ENCODE measurements at regions not wholly inside any gene's neighbourhood (a gene's known extent, or its start where the extent isn't known, plus 50 kb on each side); places are given as distances from the start of the nearest gene placed in this dataset.
A peak's percentile ranks its signal among the peaks of the same experiment; 100 is the strongest.

DNA sequence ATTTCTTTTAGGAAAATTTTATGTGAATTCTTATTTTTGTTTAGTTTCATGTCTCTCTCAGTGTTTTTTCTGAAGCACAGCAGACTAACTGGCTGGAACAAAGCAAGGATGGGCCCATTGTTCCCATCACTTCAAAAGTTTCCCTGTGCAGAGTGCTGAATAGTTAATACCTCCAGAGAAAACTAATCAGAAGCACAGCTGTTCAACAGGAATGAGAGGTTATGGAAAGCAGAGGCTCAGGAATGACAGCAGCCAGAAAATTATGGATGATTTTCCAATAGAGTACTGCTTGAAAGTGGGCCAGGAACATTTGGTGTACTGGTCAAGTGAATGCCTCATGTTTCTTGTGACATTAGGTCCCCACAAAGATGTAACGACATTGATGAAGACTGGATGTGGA lies 173.0 kb upstream of the TARS1 start:
- TF ChIP-seq POLR2A (IDR thresholded peaks at IDR 0.05; ENCODE audit: low read depth, low read length), result no peak
- FAIRE-seq (no peak), DNase-seq (ENCODE audit: insufficient read length) (no peak)

- DNase-seq (ENCODE audit: insufficient read length) (no peak), FAIRE-seq (no peak)
- no peak for TF ChIP-seq POLR2AphosphoS5 (IDR thresholded peaks at IDR 0.05; ENCODE audit: low read depth, low read length)
- no peak for TF ChIP-seq TAF1 (IDR thresholded peaks at IDR 0.05; ENCODE audit: borderline replicate concordance, low read depth, low read length)
- TF ChIP-seq POLR2A (IDR thresholded peaks at IDR 0.05; ENCODE audit: low read depth, low read length), result no peak
Measured at GRCh38 chr5:33268374-33268773, 172.4 kb upstream of the TARS1 start.

GRCh38 chr5:33270671-33271070 lies 170.1 kb upstream of the TARS1 start:
- DNase-seq (ENCODE audit: insufficient read length), result no peak
- no peak for TF ChIP-seq POLR2AphosphoS5 (IDR thresholded peaks at IDR 0.05; ENCODE audit: low read depth, low read length)
- TF ChIP-seq POLR2A (IDR thresholded peaks at IDR 0.05; ENCODE audit: low read depth, low read length), result no peak
- no peak for TF ChIP-seq TAF1 (IDR thresholded peaks at IDR 0.05; ENCODE audit: borderline replicate concordance, low read depth, low read length)
- FAIRE-seq, result no peak

GRCh38 chr5:33271606-33272005 lies 169.2 kb upstream of the TARS1 start:
- TF ChIP-seq POLR2A (IDR thresholded peaks at IDR 0.05; ENCODE audit: low read depth, low read length) (no peak), TAF1 (IDR thresholded peaks at IDR 0.05; ENCODE audit: borderline replicate concordance, low read depth, low read length) (no peak), POLR2AphosphoS5 (IDR thresholded peaks at IDR 0.05; ENCODE audit: low read depth, low read length) (no peak)
- DNase-seq (ENCODE audit: insufficient read length) (no peak), FAIRE-seq (no peak)

DNA sequence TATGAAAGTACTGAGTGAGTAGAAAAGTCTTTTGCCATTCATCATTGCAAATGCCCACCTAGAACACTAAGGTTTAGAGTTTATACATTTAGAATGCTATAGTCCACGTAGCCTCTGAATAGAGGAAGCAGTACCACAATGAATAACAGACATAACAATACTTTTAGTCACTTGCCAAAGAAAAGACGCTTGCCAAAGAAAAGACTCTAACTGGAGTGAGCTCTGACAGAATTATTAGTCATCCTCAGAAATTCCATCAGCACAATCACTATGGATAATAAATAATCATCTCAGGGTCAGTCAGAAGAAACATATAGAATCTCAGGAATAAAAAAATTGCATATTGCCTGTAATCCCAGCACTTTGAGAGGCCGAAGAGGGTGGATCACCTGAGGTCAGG lies 168.5 kb upstream of the TARS1 start:
- FAIRE-seq, result no peak
- TF ChIP-seq TAF1 (IDR thresholded peaks at IDR 0.05; ENCODE audit: borderline replicate concordance, low read depth, low read length), result no peak
- no peak for TF ChIP-seq POLR2AphosphoS5 (IDR thresholded peaks at IDR 0.05; ENCODE audit: low read depth, low read length)
- no peak for TF ChIP-seq POLR2A (IDR thresholded peaks at IDR 0.05; ENCODE audit: low read depth, low read length)
- no peak for DNase-seq (ENCODE audit: insufficient read length)

DNA sequence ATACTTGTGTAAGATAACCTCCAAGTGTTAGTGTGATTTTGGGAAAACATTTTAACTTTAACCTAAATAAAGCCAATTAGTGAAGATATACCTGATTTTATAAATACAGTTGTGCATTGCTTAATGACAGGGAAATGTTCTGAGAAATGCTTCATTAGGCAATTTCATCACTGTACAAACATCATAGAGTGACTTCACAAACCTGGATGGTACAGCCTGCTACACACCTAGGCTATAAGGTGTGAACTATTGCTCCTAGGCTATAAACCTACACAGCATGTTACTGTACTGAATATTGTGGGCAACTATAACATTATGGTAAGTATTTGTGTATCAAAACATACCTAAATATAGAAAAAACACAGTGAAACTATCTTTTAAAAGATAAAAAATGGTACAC lies 166.8 kb upstream of the TARS1 start:
- DNase-seq (ENCODE audit: insufficient read length) (no peak), FAIRE-seq (peak; percentile 51)
- no peak for TF ChIP-seq POLR2AphosphoS5 (IDR thresholded peaks at IDR 0.05; ENCODE audit: low read depth, low read length)
- TF ChIP-seq TAF1 (IDR thresholded peaks at IDR 0.05; ENCODE audit: borderline replicate concordance, low read depth, low read length), result no peak
- TF ChIP-seq POLR2A (IDR thresholded peaks at IDR 0.05; ENCODE audit: low read depth, low read length), result no peak

DNA sequence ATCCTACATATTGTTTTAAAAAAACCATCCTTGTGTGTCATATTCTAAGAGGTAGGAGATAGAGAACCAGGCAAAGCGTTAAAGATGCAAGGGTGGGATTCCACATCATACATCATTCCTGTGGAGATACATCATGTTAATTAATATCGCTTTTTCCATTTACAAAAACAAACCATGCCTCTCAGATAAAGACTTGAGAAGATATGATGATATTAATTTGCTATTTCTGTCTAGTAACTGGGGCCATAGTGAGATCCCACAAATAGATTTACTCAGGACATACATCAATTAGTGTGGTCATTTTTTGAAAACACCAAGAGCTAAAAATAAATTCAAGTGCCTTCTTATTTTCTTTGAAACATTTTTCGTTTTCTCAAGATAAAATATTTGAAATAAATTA lies 165.4 kb upstream of the TARS1 start:
- no peak for FAIRE-seq
- no peak for TF ChIP-seq POLR2A (IDR thresholded peaks at IDR 0.05; ENCODE audit: low read depth, low read length)
- TF ChIP-seq POLR2AphosphoS5 (IDR thresholded peaks at IDR 0.05; ENCODE audit: low read depth, low read length), result no peak
- no peak for DNase-seq (ENCODE audit: insufficient read length)

DNA sequence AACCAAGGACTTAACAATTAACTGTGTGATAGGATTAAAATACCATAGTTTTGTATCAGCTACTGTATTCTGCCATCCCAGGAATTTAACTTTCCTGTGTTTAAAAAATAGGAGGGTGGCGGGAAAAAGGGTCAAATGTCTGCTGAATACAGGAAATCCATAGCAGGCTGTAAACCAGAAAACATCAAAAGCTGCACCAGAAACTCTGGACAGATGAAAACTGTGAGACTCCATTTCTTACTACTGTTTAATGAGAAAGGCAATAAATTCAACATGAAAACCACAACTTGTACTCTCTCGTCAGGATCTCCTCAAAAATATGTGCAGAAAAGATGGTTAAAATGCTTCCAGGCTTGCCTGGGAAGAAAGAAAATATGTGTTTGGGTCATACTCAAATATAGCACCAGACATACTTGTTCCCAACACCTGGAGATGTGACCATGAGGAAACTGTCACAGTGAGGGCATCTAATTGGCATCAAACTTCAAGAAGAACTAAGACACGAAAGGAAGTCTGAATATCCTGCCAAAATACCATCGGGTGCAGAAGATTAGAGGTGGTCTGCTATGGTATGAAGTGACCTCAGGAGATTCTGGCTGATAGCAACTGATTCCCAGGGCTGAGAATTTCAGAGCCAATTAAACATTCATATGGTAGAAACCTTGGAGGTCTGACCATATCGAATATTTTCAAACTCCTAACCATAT lies 164.7 kb upstream of the TARS1 start:
- FAIRE-seq, result no peak
- DNase-seq (ENCODE audit: insufficient read length), result no peak
- no peak for TF ChIP-seq POLR2A (IDR thresholded peaks at IDR 0.05; ENCODE audit: low read depth, low read length)
- no peak for TF ChIP-seq TAF1 (IDR thresholded peaks at IDR 0.05; ENCODE audit: borderline replicate concordance, low read depth, low read length)
- TF ChIP-seq POLR2AphosphoS5 (IDR thresholded peaks at IDR 0.05; ENCODE audit: low read depth, low read length), result no peak

GRCh38 chr5:33276628-33276950 lies 164.2 kb upstream of the TARS1 start:
- TF ChIP-seq POLR2A (IDR thresholded peaks at IDR 0.05; ENCODE audit: low read depth, low read length), result no peak
- TF ChIP-seq POLR2AphosphoS5 (IDR thresholded peaks at IDR 0.05; ENCODE audit: low read depth, low read length), result no peak
- TF ChIP-seq TAF1 (IDR thresholded peaks at IDR 0.05; ENCODE audit: borderline replicate concordance, low read depth, low read length), result no peak
- no peak for FAIRE-seq
- DNase-seq (ENCODE audit: insufficient read length), result no peak

GRCh38 chr5:33277061-33277650 lies 163.6 kb upstream of the TARS1 start:
- TF ChIP-seq POLR2A (IDR thresholded peaks at IDR 0.05; ENCODE audit: low read depth, low read length), result no peak
- TF ChIP-seq TAF1 (IDR thresholded peaks at IDR 0.05; ENCODE audit: borderline replicate concordance, low read depth, low read length), result no peak
- no peak for TF ChIP-seq POLR2AphosphoS5 (IDR thresholded peaks at IDR 0.05; ENCODE audit: low read depth, low read length)
- no peak for FAIRE-seq
- no peak for DNase-seq (ENCODE audit: insufficient read length)

- no peak for FAIRE-seq
- DNase-seq (ENCODE audit: insufficient read length), result no peak
- TF ChIP-seq POLR2A (IDR thresholded peaks at IDR 0.05; ENCODE audit: low read depth, low read length) (no peak), POLR2AphosphoS5 (IDR thresholded peaks at IDR 0.05; ENCODE audit: low read depth, low read length) (no peak)
Measured at GRCh38 chr5:33281431-33281843, 159.3 kb upstream of the TARS1 start.

DNA sequence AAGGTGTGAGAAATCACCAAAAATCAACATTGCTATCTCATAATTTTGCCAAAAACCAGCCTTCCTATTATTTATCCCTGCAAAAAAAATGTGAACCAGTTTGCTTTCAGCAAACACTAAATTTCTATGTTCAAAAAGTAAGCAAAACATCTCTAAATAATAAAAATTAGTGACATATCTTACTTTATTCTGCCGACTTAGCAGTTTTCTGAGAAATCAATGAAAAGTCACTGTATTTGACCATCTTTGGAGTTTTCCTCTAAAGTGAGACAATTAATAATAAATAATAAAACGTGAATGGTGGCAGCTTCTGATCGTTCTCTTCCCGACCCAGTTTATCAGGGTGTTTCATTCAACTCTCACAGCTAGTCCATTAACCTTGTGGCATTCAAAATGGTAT lies 158.6 kb upstream of the TARS1 start:
- DNase-seq (ENCODE audit: insufficient read length) (no peak), FAIRE-seq (no peak)
- TF ChIP-seq TAF1 (IDR thresholded peaks at IDR 0.05; ENCODE audit: borderline replicate concordance, low read depth, low read length) (no peak), POLR2A (IDR thresholded peaks at IDR 0.05; ENCODE audit: low read depth, low read length) (no peak), POLR2AphosphoS5 (IDR thresholded peaks at IDR 0.05; ENCODE audit: low read depth, low read length) (no peak)

GRCh38 chr5:33282696-33283095 lies 158.1 kb upstream of the TARS1 start:
- TF ChIP-seq POLR2A (IDR thresholded peaks at IDR 0.05; ENCODE audit: low read depth, low read length) (no peak), TAF1 (IDR thresholded peaks at IDR 0.05; ENCODE audit: borderline replicate concordance, low read depth, low read length) (no peak), POLR2AphosphoS5 (IDR thresholded peaks at IDR 0.05; ENCODE audit: low read depth, low read length) (no peak)
- FAIRE-seq, result no peak

More at GRCh38 chr5:33282696-33283095, 158.1 kb upstream of the TARS1 start:
- no peak for DNase-seq (ENCODE audit: insufficient read length)
